ENCODE measurements at regions not wholly inside any gene's neighbourhood (a gene's known extent, or its start where the extent isn't known, plus 50 kb on each side); places are given as distances from the start of the nearest gene placed in this dataset.

GRCh38 chr4:173909294-173909693 lies 374.2 kb downstream of the FBXO8 start:
- no peaks in the 10 kb centered on the region for H3K36me3 ChIP-seq
- 82 to 90% (median 86%) methylated on average over 3 of the region's 3 CpGs for WGBS, 4 donors
- H3K4me3 ChIP-seq = no peak overlapping the region
- TF ChIP-seq POLR2A (IDR thresholded peaks at IDR 0.05) = no peak
- no peak for TF ChIP-seq CTCF (IDR thresholded peaks at IDR 0.05)
- peaks cover 0 to 13% (median 0%) of the 10 kb centered on the region in 12 donors for H3K4me1 ChIP-seq
- H3K27ac ChIP-seq = no peak overlapping the region
- ATAC-seq (no peak), DNase-seq (no peak)
- intact Hi-C loops (cut with DNase I) = no loop called here
- no peaks in the 10 kb centered on the region for H3K9me3 ChIP-seq
- H3K27me3 ChIP-seq = no peaks in the 10 kb centered on the region

- Histone ChIP-seq H3K27ac (no peak overlapping the region), H3K4me3 (no peak overlapping the region), H3K27me3 (no peaks in the 10 kb centered on the region), H3K4me1 (no peaks in the 10 kb centered on the region), H3K36me3 (no peaks in the 10 kb centered on the region), H3K9me3 (no peaks in the 10 kb centered on the region)
- DNase-seq = no peak
- WGBS, 4 donors = 96 to 98% (median 97%) methylated on average over 2 of the region's 2 CpGs
- intact Hi-C loops (cut with DNase I) = no loop called here
- no peak for TF ChIP-seq CTCF (IDR thresholded peaks at IDR 0.05)
- TF ChIP-seq POLR2A (IDR thresholded peaks at IDR 0.05) = no peak
- no peak for ATAC-seq
Observed at GRCh38 chr4:173899813-173900212, 369.8 kb upstream of the HAND2 start.

- Histone ChIP-seq H3K4me3 (no peak overlapping the region), H3K4me1 (no peaks in the 10 kb centered on the region), H3K36me3 (no peaks in the 10 kb centered on the region), H3K27me3 (no peaks in the 10 kb centered on the region), H3K27ac (no peak overlapping the region), H3K9me3 (peaks cover 0 to 12% (median 0%) of the 10 kb centered on the region in 12 donors)
- intact Hi-C loops (cut with DNase I) = no loop called here
- TF ChIP-seq CTCF (IDR thresholded peaks at IDR 0.05) = no peak
- TF ChIP-seq POLR2A (IDR thresholded peaks at IDR 0.05) = no peak
- WGBS, 4 donors = 87 to 90% (median 89%) methylated on average over 3 of the region's 3 CpGs
- DNase-seq (no peak), ATAC-seq (no peak)
Observed at GRCh38 chr4:173891072-173891471, 361.0 kb upstream of the HAND2 start.

GRCh38 chr4:173883821-173884220 lies 353.8 kb upstream of the HAND2 start:
- TF ChIP-seq POLR2A (IDR thresholded peaks at IDR 0.05) = no peak
- TF ChIP-seq CTCF (IDR thresholded peaks at IDR 0.05) = no peak
- WGBS, 4 donors = 87 to 90% (median 89%) methylated on average over 4 of the region's 4 CpGs
- Histone ChIP-seq H3K4me1 (peaks cover 0 to 4% (median 0%) of the 10 kb centered on the region in 12 donors), H3K27me3 (no peaks in the 10 kb centered on the region), H3K27ac (no peak overlapping the region), H3K36me3 (no peaks in the 10 kb centered on the region), H3K9me3 (peaks cover 0 to 13% (median 0%) of the 10 kb centered on the region in 12 donors), H3K4me3 (no peak overlapping the region)
- DNase-seq (no peak), ATAC-seq (no peak)
- intact Hi-C loops (cut with DNase I) = no loop called here

Data from heart left ventricle (tissue), 16 donors.